SH-SY5Y (cell line): ENCODE measurements at regions not wholly inside any gene's neighbourhood (a gene's known extent, or its start where the extent isn't known, plus 50 kb on each side); places are given as distances from the start of the nearest gene placed in this dataset.

Source experiments
- GATA2 ChIP-seq: IDR thresholded peaks from 2 replicates; pipeline ENCODE4 v1.6.1; 2011; ENCODE audit warnings: mild to moderate bottlenecking, low read depth, low read length
- GATA3 ChIP-seq: IDR thresholded peaks from 2 replicates; pipeline ENCODE4 v1.6.1; 2011; ENCODE audit warnings: low read depth, mild to moderate bottlenecking, low read length, moderate library complexity

- no peak for TF ChIP-seq GATA2
- TF ChIP-seq GATA3: no peak
Measured at GRCh38 chr11:32029721-32030120, 61.2 kb upstream of the RCN1 start.
